ENCODE measurements at regions not wholly inside any gene's neighbourhood (a gene's known extent, or its start where the extent isn't known, plus 50 kb on each side); places are given as distances from the start of the nearest gene placed in this dataset.
"Not testable (repeated sequence)": the region's sequence is repeated elsewhere in the genome, so short reads cannot be mapped to it uniquely, and the experiment has no call there.

- Mint-ChIP-seq H3K36me3 (no peaks in the 10 kb centered on the region), H3K27ac (no peak overlapping the region), H3K9me3 (peaks cover 3 to 7% of the 10 kb centered on the region in 2 donors)
- DNase-seq (ENCODE audit: low spot score in 2 of 2) (no peak), ATAC-seq (no peak)
Observed at GRCh38 chr6:9830808-9831207, 584.1 kb downstream of the TFAP2A start.

GRCh38 chr6:9825526-9825925 is 589.3 kb downstream of the TFAP2A start:
- DNase-seq (ENCODE audit: low spot score in 2 of 2) = no peak
- ATAC-seq = no peak
- Mint-ChIP-seq H3K9me3 (peaks cover 9% of the 10 kb centered on the region in 2 donors), H3K36me3 (no peaks in the 10 kb centered on the region), H3K27ac (no peak overlapping the region)

GRCh38 chr6:9810727-9811126 is 604.1 kb downstream of the TFAP2A start:
- H3K36me3 Mint-ChIP-seq; H3K9me3 Mint-ChIP-seq; ATAC-seq; H3K27ac Mint-ChIP-seq; DNase-seq (ENCODE audit: low spot score in 2 of 2): not testable (repeated sequence)

- ATAC-seq (no peak), DNase-seq (ENCODE audit: low spot score in 2 of 2) (no peak)
- Mint-ChIP-seq H3K36me3 (peaks cover 0 to 6% of the 10 kb centered on the region in 2 donors), H3K27ac (no peak overlapping the region), H3K9me3 (peaks cover 7 to 11% of the 10 kb centered on the region in 2 donors)
Observed at GRCh38 chr6:9810286-9810685, 604.6 kb downstream of the TFAP2A start.

- H3K27ac Mint-ChIP-seq = no peak overlapping the region
- DNase-seq (ENCODE audit: low spot score in 2 of 2) = no peak
- peaks cover 0 to 6% of the 10 kb centered on the region in 2 donors for H3K36me3 Mint-ChIP-seq
- no peak for ATAC-seq
- H3K9me3 Mint-ChIP-seq = peaks cover 7 to 8% of the 10 kb centered on the region in 2 donors
Observed at GRCh38 chr6:9806195-9806594, 608.7 kb downstream of the TFAP2A start.

- Mint-ChIP-seq H3K9me3 (peaks cover 8 to 19% of the 10 kb centered on the region in 2 donors), H3K36me3 (no peaks in the 10 kb centered on the region), H3K27ac (no peak overlapping the region)
- ATAC-seq (no peak), DNase-seq (ENCODE audit: low spot score in 2 of 2) (no peak)
Observed at GRCh38 chr6:9801249-9801754, 613.6 kb downstream of the TFAP2A start.

GRCh38 chr6:9799582-9799981 is 615.3 kb downstream of the TFAP2A start:
- Mint-ChIP-seq H3K27ac (no peak overlapping the region), H3K9me3 (peaks cover 0 to 20% of the 10 kb centered on the region in 2 donors), H3K36me3 (no peaks in the 10 kb centered on the region)
- DNase-seq (ENCODE audit: low spot score in 2 of 2) = no peak
- no peak for ATAC-seq

- no peak overlapping the region for H3K27ac Mint-ChIP-seq
- peaks cover 0 to 22% of the 10 kb centered on the region in 2 donors for H3K9me3 Mint-ChIP-seq
- DNase-seq (ENCODE audit: low spot score in 2 of 2) = no peak
- ATAC-seq = no peak
- H3K36me3 Mint-ChIP-seq = no peaks in the 10 kb centered on the region
Observed at GRCh38 chr6:9796827-9797226, 618.0 kb downstream of the TFAP2A start.

- Mint-ChIP-seq H3K27ac (no peak overlapping the region), H3K9me3 (peaks cover 0 to 22% of the 10 kb centered on the region in 2 donors), H3K36me3 (no peaks in the 10 kb centered on the region)
- DNase-seq (ENCODE audit: low spot score in 2 of 2) = no peak
- ATAC-seq = no peak
Observed at GRCh38 chr6:9795880-9796279, 619.0 kb downstream of the TFAP2A start.

- Mint-ChIP-seq H3K27ac (no peak overlapping the region), H3K9me3 (peaks cover 0 to 3% of the 10 kb centered on the region in 2 donors), H3K36me3 (no peaks in the 10 kb centered on the region)
- ATAC-seq = no peak
- no peak for DNase-seq (ENCODE audit: low spot score in 2 of 2)
Observed at GRCh38 chr6:9789201-9789600, 625.7 kb downstream of the TFAP2A start.

- no peak for DNase-seq (ENCODE audit: low spot score in 2 of 2)
- Mint-ChIP-seq H3K9me3 (peaks cover 5 to 10% of the 10 kb centered on the region in 2 donors), H3K36me3 (no peaks in the 10 kb centered on the region), H3K27ac (no peak overlapping the region)
- no peak for ATAC-seq
Observed at GRCh38 chr6:9784786-9785185, 630.1 kb downstream of the TFAP2A start.

- Mint-ChIP-seq H3K36me3 (no peaks in the 10 kb centered on the region), H3K9me3 (peaks cover 5 to 11% of the 10 kb centered on the region in 2 donors), H3K27ac (no peak overlapping the region)
- DNase-seq (ENCODE audit: low spot score in 2 of 2) (no peak), ATAC-seq (no peak)
Observed at GRCh38 chr6:9783567-9783966, 631.3 kb downstream of the TFAP2A start.

- DNase-seq (ENCODE audit: low spot score in 2 of 2) (no peak), ATAC-seq (no peak)
- no peaks in the 10 kb centered on the region for H3K36me3 Mint-ChIP-seq
- no peak overlapping the region for H3K27ac Mint-ChIP-seq
- peaks cover 9 to 17% of the 10 kb centered on the region in 2 donors for H3K9me3 Mint-ChIP-seq
Observed at GRCh38 chr6:9766240-9766915, 648.5 kb downstream of the TFAP2A start.

- Mint-ChIP-seq H3K27ac (no peak overlapping the region), H3K36me3 (no peaks in the 10 kb centered on the region), H3K9me3 (peaks cover 5 to 14% of the 10 kb centered on the region in 2 donors)
- DNase-seq (ENCODE audit: low spot score in 2 of 2) = no peak
- ATAC-seq = no peak
Observed at GRCh38 chr6:9761220-9761619, 653.7 kb downstream of the TFAP2A start.

GRCh38 chr6:9754515-9754914 is 660.4 kb downstream of the TFAP2A start:
- peaks cover 10 to 13% of the 10 kb centered on the region in 2 donors for H3K9me3 Mint-ChIP-seq
- peaks cover 0 to 5% of the 10 kb centered on the region in 2 donors for H3K36me3 Mint-ChIP-seq
- no peak for DNase-seq (ENCODE audit: low spot score in 2 of 2)
- H3K27ac Mint-ChIP-seq = no peak overlapping the region
- no peak for ATAC-seq

GRCh38 chr6:9745966-9746365 is 668.9 kb downstream of the TFAP2A start:
- peaks cover 0 to 21% of the 10 kb centered on the region in 2 donors for H3K9me3 Mint-ChIP-seq
- ATAC-seq = no peak

GRCh38 chr6:9745476-9745875 is 669.4 kb downstream of the TFAP2A start:
- Mint-ChIP-seq H3K9me3 (peaks cover 0 to 23% of the 10 kb centered on the region in 2 donors), H3K36me3 (no peaks in the 10 kb centered on the region), H3K27ac (no peak overlapping the region)
- ATAC-seq (no peak), DNase-seq (ENCODE audit: low spot score in 2 of 2) (no peak)

More at GRCh38 chr6:9745966-9746365, 668.9 kb downstream of the TFAP2A start:
- Mint-ChIP-seq H3K36me3 (no peaks in the 10 kb centered on the region), H3K27ac (no peak overlapping the region)
- DNase-seq (ENCODE audit: low spot score in 2 of 2) = no peak

- peaks cover 0 to 23% of the 10 kb centered on the region in 2 donors for H3K9me3 Mint-ChIP-seq
- ATAC-seq (no peak), DNase-seq (ENCODE audit: low spot score in 2 of 2) (no peak)
- no peaks in the 10 kb centered on the region for H3K36me3 Mint-ChIP-seq
- H3K27ac Mint-ChIP-seq = no peak overlapping the region
Observed at GRCh38 chr6:9744119-9744518, 670.8 kb downstream of the TFAP2A start.

Measured in activated naive CD4-positive, alpha-beta T cell treated with anti-CD3 and anti-CD28 coated beads, Interleukin-2, amount 50 U/mL, for 72 hours (primary cell).